ENCODE measurements at regions not wholly inside any gene's neighbourhood (a gene's known extent, or its start where the extent isn't known, plus 50 kb on each side); places are given as distances from the start of the nearest gene placed in this dataset.

DNA sequence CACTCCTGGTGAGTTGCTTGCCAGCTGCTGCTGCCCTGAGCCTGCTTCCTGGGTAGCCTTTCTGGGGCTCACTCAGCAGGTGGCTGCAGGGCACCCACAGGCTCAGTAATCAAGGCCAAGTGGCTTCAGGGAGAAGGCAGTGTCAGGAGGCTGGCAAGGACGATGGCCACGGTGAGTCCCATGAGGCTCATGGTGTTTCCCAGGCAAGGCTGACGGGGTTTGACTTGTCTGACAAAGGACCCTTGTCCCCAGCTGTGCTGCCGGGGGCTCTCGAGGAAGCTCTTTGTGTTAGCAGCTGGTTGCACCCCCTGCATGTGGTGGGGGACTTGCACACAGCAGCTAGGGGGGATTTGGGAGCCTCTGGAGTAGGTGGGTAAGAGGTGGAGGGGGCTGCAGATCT lies 190.5 kb upstream of the C1orf174 start:
- TF ChIP-seq POLR2AphosphoS5 (IDR thresholded peaks at IDR 0.05; ENCODE audit: insufficient read depth, low read depth, low read length) (no peak), CTCF (IDR thresholded peaks at IDR 0.05; ENCODE audit: extremely low read depth in 1 of 2, insufficient read depth in 1 of 2, low read depth in 1 of 2, low read length in 2 of 2) (no peak), EZH2 (IDR thresholded peaks at IDR 0.05; ENCODE audit: borderline replicate concordance, low read depth, low read length, severe bottlenecking) (no peak), POLR2A (IDR thresholded peaks at IDR 0.05; ENCODE audit: low read depth, low read length) (no peak)
